Lower leg skin (tissue), 4 donors: ENCODE measurements at regions not wholly inside any gene's neighbourhood (a gene's known extent, or its start where the extent isn't known, plus 50 kb on each side); places are given as distances from the start of the nearest gene placed in this dataset.

Experiments used
- DNase-seq, 2 donors: peaks; one replicate each; pipeline ENCODE4 v3.0.0-alpha.2; 2019; ENCODE audit warnings: low spot score in 2 of 2
- H3K4me3 ChIP-seq: fragments of 200-600 bp; sonication (generic); 2 replicates; pipeline ENCODE4 v1.5.1; 2017; ENCODE audit warnings: mild to moderate bottlenecking, low read depth; ENCODE audit not compliant: poor library complexity, severe bottlenecking
- POLR2A ChIP-seq, 2 donors: fragments of 450-650 bp; IDR thresholded peaks; one replicate each; pipeline ENCODE4 v1.6.1; 2016 to 2017; ENCODE audit warnings: antibody characterized with exemption in 2 of 2, mild to moderate bottlenecking in 1 of 2, moderate library complexity in 1 of 2
- WGBS, 2 donors: methylation state at CpG; one replicate each; pipeline ENCODE4 v1.1.5; 2018; 5-methylcytosine and 5-hydroxymethylcytosine counted together
- intact Hi-C: fragments of 100-400 bp; cut with DNase I; formaldehyde crosslinking; loops from one replicate; pipeline ENCODE4 v1.15.0; 2023; ENCODE audit warnings: low total_unique reads
- TF ChIP-seq, protein P1 (sequence below), 3 donors: fragments of 450-650 bp; IDR thresholded peaks; one replicate each; pipeline ENCODE4 v1.5.1; 2016; ENCODE audit warnings: antibody characterized with exemption in 3 of 3, mild to moderate bottlenecking in 3 of 3, moderate library complexity in 2 of 3

- TF ChIP-seq POLR2A (IDR thresholded peaks at IDR 0.05) = no peak
- TF ChIP-seq, protein P1, sequence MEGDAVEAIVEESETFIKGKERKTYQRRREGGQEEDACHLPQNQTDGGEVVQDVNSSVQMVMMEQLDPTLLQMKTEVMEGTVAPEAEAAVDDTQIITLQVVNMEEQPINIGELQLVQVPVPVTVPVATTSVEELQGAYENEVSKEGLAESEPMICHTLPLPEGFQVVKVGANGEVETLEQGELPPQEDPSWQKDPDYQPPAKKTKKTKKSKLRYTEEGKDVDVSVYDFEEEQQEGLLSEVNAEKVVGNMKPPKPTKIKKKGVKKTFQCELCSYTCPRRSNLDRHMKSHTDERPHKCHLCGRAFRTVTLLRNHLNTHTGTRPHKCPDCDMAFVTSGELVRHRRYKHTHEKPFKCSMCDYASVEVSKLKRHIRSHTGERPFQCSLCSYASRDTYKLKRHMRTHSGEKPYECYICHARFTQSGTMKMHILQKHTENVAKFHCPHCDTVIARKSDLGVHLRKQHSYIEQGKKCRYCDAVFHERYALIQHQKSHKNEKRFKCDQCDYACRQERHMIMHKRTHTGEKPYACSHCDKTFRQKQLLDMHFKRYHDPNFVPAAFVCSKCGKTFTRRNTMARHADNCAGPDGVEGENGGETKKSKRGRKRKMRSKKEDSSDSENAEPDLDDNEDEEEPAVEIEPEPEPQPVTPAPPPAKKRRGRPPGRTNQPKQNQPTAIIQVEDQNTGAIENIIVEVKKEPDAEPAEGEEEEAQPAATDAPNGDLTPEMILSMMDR (IDR thresholded peaks at IDR 0.05) = no peak
- intact Hi-C loops = no loop called here
- no peak for DNase-seq
- WGBS, 2 donors = 70 to 72% methylated on average over 7 of the region's 7 CpGs
- H3K4me3 ChIP-seq = no peak overlapping the region
Measured at GRCh38 chr2:106274668-106275067, 80.6 kb upstream of the UXS1 start.

DNA sequence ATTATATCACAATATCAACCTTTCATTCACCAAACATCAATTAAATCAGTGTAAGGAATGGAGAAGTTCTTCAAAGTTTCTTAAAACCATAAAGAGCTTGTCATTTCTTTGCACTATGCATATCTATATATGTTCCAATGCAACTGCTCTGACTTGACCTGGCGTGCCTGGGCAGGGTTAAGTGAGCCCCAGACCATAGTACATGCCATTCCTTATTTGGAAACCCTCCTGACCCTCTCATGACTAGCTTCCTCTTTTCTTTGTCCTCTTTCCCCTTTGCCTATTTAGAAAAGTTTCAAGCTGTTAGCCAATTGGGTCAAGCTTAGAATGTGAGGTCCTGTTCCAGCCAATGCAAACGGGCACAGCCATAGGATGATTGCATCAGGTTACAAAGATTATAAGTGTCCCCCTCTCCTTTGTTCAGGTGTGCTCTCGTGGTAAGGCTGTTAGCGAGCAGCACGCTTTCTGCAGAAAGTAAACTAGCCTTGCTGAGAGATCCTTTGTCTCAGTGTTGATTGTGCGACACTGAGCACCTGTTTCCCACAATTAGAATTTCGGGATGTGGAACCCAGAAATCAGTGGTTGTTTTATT is 78.2 kb upstream of the UXS1 start:
- intact Hi-C loops = no loop called here
- WGBS, 2 donors = 59 to 68% methylated on average over 7 of the region's 7 CpGs
- TF ChIP-seq POLR2A (IDR thresholded peaks at IDR 0.05) = no peak
- TF ChIP-seq, protein P1 (IDR thresholded peaks at IDR 0.05) = no peak
- no peak for DNase-seq
- no peak overlapping the region for H3K4me3 ChIP-seq

- 60 to 74% methylated on average over 9 of the region's 9 CpGs for WGBS, 2 donors
- intact Hi-C loops = no loop called here
- peak overlapping the region; percentile 17 for H3K4me3 ChIP-seq
- no peak for TF ChIP-seq POLR2A (IDR thresholded peaks at IDR 0.05)
- TF ChIP-seq, protein P1 (IDR thresholded peaks at IDR 0.05) = no peak
- no peak for DNase-seq
Measured at GRCh38 chr2:106270471-106270891, 76.4 kb upstream of the UXS1 start.

DNA sequence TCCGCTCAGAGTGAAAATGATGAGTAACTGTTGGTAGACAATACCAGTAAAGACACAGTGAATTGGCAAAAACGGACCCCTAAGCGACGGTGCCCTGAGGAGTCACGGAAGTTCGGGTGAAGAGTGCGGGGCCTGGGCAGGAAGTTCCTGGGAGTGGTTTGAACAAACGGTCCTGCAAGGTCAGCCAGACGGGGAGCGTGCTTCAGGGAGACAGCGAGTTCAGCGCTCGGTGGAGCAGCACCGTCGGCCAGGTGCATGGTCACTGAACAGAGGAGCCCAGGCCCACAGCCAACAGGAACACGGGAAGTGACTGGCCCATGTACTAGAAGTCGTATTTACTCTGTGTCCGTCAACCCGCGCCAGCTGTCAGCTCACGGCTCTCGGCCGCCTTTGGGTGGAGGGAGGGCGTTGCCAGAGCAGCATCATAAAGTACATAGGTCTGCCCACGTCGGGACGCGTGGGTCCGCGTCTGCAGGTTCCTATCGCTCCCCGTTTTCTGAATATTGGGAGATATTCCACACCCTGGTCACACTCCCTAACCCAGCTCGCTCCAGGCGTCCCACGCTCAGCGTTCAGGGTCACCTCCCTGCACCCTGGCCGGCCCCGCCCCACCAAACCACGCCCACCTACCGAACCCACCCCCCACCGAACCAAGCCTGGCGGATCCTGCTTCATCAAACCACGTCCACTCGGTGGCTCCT is 75.6 kb upstream of the UXS1 start:
- DNase-seq = peak in 1 of 2 donors; percentile 28
- TF ChIP-seq POLR2A (IDR thresholded peaks at IDR 0.05) = no peak
- TF ChIP-seq, protein P1 (IDR thresholded peaks at IDR 0.05) = no peak
- intact Hi-C loops = no loop called here
- peak overlapping the region; percentile 17 for H3K4me3 ChIP-seq
- WGBS, 2 donors = 13 to 18% methylated on average over 43 of the region's 44 CpGs

DNA sequence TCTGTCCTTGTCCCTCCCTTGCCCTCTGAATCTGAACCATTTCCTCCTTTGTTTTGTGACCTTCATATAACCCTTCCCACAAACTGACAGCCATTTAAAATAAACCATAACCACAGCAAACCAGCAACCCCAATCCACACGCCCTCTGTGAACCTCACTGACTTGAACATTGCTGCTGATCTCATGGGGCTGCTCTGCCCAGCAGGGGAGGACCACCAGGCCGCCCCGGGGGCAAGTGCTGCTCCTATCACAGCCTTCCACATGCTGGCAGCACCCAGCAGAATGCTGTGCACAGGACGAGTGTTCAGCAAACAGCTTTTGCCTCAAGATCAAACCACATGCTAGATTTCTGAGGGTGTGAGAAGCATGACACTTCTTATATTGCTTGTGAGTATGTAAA is 73.9 kb upstream of the UXS1 start:
- 67% methylated on average over 1 of the region's 4 CpGs; no CpG with 5 or more reads in 1 of the 2 donors for WGBS, 2 donors
- TF ChIP-seq, protein P1 (IDR thresholded peaks at IDR 0.05) = no peak
- no peak for TF ChIP-seq POLR2A (IDR thresholded peaks at IDR 0.05)
- no peak overlapping the region for H3K4me3 ChIP-seq
- no peak for DNase-seq
- intact Hi-C loops = no loop called here
